NCI-H460 (cell line): ENCODE measurements at regions not wholly inside any gene's neighbourhood (a gene's known extent, or its start where the extent isn't known, plus 50 kb on each side); places are given as distances from the start of the nearest gene placed in this dataset.

Experiments
- DNase-seq: peaks from one replicate; pipeline ENCODE4 v3.0.0-alpha.2; 2016; ENCODE audit warnings: low read depth; ENCODE audit errors: extremely low read depth

- DNase-seq: no peak
These were observed 1382.8 kb upstream of the CELF4 start for GRCh38 chr18:38948436-38948835.

- no peak for DNase-seq
These were observed 1378.9 kb upstream of the CELF4 start for GRCh38 chr18:38944446-38945024.

DNA sequence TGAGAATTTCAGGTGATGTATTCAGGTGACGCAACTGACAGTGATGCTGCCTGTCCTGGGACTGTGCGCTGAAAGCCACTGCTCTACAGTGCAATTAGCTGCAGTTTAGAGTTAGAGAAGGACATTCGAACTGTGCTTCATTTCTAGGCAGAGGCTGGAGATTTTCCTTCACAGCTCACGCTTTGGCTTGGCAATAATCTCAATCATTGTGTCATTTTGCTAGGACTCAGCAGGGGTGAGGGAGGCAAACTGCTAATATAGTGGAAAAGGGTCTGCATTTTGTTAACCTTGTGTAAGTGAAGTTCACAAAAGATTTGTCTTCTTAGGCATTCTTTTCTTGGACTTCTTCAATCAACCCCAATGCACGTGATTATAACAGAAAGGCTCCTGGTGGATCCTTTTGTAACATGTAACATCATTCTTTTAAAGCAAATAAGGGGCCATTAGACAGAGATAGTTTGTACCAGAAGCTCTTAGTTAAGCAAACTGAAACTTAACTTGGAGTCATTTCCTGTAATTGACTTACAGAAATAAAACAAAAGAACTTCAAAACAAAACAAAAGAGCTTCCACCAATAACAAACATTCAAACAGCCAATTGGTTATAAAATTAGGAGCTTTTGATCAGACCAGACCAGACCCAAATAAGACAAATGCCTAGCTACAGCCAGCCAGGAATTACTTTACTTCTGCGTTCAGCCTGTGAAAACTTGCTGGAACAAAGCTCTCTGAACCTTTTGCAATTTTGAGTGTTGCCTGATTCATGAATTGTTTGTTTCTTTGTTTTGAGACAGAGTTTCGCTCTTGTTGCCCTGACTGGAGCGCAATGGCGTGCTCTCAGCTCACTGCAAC, 1376.3 kb upstream of the CELF4 start:
- DNase-seq: no peak

GRCh38 chr18:38940863-38941531, 1375.4 kb upstream of the CELF4 start:
- DNase-seq: peak; percentile 11

- DNase-seq: no peak
These were observed 1374.9 kb upstream of the CELF4 start for GRCh38 chr18:38940475-38940862.

DNA sequence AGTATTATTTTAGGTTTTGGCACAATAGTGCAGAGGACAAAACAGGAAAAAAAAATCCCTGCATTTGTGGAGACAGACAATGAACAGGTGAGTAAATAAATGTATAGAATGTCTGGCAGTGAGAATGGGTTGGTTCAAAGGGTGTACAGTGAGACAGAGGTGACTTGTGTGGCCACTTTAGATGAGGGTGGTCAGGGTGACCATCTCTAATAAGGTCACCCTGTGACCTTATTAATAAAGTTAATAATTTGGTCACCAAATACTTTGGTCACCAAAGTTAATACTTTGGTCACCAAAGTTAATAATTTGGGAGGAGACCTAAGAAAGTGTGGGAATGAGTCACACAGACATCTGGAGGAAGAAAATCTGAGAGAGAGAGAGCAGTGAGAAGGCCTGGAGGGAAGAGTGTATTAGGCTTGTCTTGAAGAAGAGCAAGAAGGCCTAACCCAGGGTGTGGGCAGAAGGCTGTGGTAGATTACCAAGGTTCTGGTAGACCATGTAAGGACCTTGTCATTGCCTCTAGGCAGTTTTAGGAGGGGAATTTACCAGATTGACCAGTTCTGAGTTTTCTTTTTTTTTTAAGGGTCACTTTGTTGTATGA, 1368.4 kb upstream of the CELF4 start:
- no peak for DNase-seq

DNA sequence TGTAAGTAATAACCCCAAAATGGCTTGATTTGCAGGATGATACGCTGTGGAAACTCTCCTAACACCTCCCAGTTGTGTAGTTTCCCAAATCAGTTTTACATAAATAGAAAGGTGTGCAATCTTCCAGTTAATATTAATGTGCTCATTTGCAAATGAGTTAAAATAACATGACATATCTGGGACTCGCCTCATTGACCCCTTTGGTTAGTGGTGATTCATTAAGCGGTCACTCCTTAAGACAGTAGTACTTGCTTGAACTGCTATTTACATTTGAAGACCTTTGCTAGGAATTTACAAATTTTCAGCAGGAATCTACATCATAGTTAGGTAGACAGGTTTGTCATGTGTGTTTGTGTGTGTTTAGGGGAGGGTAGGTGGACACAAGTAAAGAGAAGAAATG, 1367.7 kb upstream of the CELF4 start:
- no peak for DNase-seq

DNA sequence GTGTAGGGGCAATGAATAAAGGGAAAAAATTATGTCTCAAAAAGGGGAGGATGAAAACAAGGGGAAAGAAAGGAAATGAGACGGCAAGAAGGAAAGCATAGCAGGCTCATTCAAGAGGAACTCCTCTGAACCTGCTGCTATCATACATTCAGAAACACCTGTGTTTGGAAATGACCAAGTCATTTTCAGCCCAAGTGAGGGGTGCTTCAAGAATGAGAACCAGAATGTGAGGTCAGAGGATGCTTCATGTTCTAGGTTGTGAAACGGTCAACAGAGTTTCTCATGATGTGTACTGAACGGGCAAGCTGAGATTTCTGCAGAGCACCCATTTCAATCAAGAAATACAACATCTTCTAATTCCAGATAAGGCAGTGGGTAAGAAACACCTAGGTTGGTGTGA, 1367.2 kb upstream of the CELF4 start:
- no peak for DNase-seq

DNA sequence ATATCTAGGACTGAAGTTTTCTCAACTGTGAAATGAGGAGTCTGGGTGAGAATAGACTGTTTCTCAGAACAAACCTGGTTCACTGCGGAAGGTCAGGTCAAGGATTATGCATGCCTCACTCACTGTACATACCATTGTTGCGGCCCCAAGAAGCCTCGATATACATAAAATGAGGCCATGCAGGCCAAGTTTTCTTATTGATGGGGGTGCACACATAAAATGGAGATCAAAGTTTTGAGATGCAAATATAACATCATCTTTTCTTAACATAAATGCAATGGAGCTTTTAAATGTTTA, 1366.1 kb upstream of the CELF4 start:
- no peak for DNase-seq

- no peak for DNase-seq
These were observed 1365.5 kb upstream of the CELF4 start for GRCh38 chr18:38930881-38931753.

DNA sequence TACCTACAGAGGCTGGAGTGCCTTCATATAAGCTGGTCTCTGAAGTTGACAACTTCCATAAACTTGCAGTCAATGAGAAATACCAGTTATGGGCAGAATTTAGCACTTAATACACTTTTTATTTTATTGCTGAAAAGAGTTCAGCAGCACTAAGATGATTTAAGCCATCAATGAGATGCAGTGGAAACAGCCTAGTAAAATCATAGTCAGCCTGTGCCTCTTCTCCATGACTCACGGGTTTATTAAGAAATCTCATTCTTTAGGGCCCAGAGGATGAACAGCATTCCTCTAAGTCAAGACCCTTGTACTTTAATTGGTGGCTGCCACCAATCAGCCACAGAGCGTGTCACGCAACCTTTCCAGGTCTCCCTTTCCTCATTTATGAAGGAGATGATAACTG, 1357.9 kb upstream of the CELF4 start:
- DNase-seq: no peak

- no peak for DNase-seq
These were observed 1357.5 kb upstream of the CELF4 start for GRCh38 chr18:38923126-38923525.

DNA sequence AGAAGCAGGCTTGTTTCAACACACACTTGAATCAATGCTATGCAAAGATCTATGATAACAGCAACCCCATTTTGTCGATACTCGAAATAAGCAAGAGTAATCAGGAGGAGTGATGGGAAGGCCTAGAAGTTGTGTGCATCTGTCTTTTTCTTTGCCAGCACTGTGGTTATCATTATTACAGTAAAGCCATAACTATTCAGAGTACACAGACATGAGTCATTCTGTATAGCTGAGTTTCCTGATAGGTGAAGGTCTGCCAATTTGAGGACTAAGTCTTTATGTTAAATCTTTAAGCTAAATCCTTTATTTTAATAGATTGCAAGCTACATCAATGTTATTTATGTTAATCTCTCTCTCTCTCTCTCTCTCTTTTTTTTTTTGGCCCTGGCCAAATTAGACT, 1344.4 kb upstream of the CELF4 start:
- no peak for DNase-seq

GRCh38 chr18:38902796-38903195, 1337.2 kb upstream of the CELF4 start:
- DNase-seq: no peak

- no peak for DNase-seq
These were observed 1334.8 kb upstream of the CELF4 start for GRCh38 chr18:38900445-38900844.

DNA sequence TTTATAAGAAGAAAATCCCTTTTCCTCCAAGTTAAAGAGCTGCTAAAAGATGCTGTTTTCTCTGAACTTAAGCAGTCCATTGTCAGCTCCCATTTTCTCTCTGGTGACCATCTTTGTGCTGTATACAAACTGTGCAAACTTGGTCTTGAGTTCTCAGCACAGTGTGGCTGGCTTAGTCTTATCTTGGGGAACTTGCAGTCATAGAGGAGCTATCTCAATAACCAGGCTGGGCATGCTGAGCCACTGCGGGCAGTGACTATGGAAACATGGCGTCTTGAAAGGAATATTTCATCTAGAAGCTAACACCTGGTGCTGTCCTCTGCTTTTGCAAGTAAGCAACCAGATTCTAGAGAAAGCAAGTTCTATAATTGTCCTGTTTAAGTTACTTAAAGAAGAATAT, 1334.4 kb upstream of the CELF4 start:
- no peak for DNase-seq

- DNase-seq: no peak
These were observed 1333.7 kb upstream of the CELF4 start for GRCh38 chr18:38899252-38899651.

DNA sequence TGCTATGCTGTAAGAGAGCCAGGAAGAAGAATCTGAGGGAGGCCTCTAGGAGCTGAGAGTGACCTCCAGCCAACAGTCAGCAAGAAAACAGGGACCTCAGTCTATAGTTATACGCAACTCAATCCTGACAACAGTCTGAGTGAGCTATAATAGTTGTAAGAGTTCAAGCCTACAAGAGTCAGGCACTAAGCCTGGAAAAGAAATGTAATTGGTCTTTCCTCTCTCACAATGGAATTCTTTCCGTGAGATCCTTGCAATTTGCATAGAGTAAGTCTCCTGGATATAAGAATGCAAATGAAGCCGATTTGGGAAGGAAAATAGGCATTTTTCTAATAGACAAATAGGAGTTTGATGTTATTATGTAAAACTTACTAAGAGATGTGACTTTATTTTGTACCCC, 1332.6 kb upstream of the CELF4 start:
- no peak for DNase-seq

DNA sequence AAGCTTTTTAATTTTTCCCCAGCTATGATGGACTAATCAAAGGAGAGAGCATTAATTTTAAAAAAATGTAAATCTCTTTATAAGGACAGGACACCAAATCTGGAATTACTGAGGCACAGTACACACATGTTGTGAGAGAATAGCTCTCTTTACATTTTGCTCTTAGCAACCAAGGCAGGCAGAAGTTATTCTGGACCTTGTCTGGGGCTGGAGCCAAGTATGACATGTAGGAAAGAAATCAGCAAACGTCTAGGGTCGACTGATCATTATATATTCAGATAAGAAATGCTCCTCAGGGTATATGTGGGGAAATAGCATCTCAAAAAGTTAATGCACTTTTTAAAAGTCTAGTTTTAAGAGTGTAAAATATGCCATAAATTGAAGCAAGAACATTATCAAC, 1330.0 kb upstream of the CELF4 start:
- no peak for DNase-seq

- DNase-seq: no peak
These were observed 1322.0 kb upstream of the CELF4 start for GRCh38 chr18:38887671-38888020.
